IgD-negative memory B cell (primary cell): ENCODE measurements at regions not wholly inside any gene's neighbourhood (a gene's known extent, or its start where the extent isn't known, plus 50 kb on each side); places are given as distances from the start of the nearest gene placed in this dataset.

Experiments
- H3K27ac Mint-ChIP-seq, 3 donors: one replicate each; pipeline ENCODE4 v1.8.0; 2020 to 2022; ENCODE audit warnings: mild to moderate bottlenecking in 3 of 3, mixed read lengths in 3 of 3, moderate library complexity in 1 of 3
- H3K27me3 Mint-ChIP-seq: one replicate; pipeline ENCODE4 v1.8.0; 2021; ENCODE audit warnings: mixed read lengths
- H3K36me3 Mint-ChIP-seq: one replicate; pipeline ENCODE4 v1.8.0; 2020; ENCODE audit warnings: mild to moderate bottlenecking, mixed read lengths
- H3K4me1 Mint-ChIP-seq, 3 donors: one replicate each; pipeline ENCODE4 v1.8.0; 2020 to 2022; ENCODE audit warnings: mixed read lengths in 3 of 3, mild to moderate bottlenecking in 1 of 3
- H3K4me3 Mint-ChIP-seq, 4 donors: one replicate each; pipeline ENCODE4 v1.8.0; 2020 to 2022; ENCODE audit warnings: mild to moderate bottlenecking in 4 of 4, mixed read lengths in 4 of 4, moderate library complexity in 3 of 4
- H3K9me3 Mint-ChIP-seq, 3 donors: one replicate each; pipeline ENCODE4 v1.8.0; 2020 to 2021; ENCODE audit warnings: mixed read lengths in 3 of 3, mild to moderate bottlenecking in 1 of 3

DNA sequence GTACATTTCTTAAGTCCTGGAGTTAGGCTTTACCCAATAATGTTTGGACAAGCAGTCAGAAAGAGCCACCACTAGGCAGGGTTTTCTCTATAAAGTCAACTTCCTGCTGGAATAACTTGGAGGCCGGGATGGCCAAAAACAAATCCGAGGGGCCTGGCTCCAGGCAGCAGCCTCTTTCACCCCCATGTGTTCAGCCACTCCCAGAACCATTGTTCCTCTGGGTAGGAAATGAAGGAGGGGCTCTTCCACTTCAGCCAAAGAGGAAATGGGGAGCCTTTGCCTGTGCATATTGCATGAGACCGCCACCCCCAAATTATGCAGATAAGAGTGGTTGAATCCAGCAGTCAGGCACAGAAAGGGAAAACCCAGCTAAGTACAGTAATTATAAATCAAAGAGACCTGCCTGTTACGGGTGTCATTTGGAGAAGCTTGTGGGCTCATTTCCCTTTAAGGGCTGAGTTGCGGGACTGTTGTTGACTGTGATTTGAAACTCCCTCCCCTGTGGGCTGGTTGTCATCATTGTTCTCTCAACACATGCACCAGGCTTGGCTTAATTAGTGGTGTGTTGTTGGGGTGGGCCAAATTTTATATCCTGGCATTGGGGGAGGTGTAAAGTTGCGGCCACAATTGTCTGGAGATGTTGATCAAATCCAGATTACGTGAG is 212.8 kb upstream of the SOX11 start:
- H3K9me3 Mint-ChIP-seq: peaks cover 0 to 2% (median 0%) of the 10 kb centered on the region in 3 donors
- no peak overlapping the region for H3K4me3 Mint-ChIP-seq
- H3K36me3 Mint-ChIP-seq: no peaks in the 10 kb centered on the region
- H3K27me3 Mint-ChIP-seq: peaks cover 1% of the 10 kb centered on the region
- no peaks in the 10 kb centered on the region for H3K4me1 Mint-ChIP-seq
- no peak overlapping the region for H3K27ac Mint-ChIP-seq

DNA sequence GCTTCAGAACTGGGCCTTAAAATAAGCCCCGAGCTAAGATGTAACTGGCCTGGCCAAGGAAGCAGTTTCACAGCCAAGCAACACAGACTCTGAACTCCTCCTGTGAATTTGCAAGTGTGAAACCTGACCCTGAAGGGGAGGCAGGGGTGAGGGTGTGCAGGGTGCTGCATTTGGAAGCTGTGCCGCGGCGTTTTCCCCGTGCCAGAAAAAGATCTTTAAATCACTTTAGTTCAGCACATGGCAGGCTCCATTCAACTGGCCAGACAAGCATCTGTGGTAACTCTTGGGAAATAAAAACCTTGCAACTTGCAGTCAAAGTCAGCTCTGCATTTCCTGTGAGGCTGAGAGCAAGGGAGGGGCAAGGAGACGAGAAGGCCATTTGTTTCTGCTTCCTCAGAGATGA is 209.3 kb upstream of the SOX11 start:
- Mint-ChIP-seq H3K27ac (no peak overlapping the region), H3K36me3 (no peaks in the 10 kb centered on the region), H3K4me3 (no peak overlapping the region), H3K27me3 (peaks cover 2% of the 10 kb centered on the region), H3K9me3 (peaks cover 0 to 1% (median 0%) of the 10 kb centered on the region in 3 donors), H3K4me1 (no peaks in the 10 kb centered on the region)

DNA sequence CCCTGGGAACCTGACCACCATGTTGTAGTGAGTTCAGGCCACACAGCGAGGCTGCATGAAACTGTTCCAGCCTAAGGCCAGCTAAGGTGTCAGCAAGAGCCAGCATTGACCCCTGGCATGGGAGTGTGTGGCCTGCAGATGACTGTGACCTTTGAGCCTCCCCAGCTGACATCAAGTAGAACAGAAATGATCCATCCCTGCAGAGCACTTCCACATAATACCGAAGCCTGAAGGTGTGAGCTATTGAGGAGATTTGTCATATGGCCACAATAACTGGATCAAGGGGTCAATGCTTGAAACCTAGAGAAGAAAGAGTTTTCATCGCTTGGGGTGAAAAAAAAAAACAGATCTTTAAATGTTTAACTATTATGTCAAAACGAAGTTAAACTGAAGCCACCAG is 207.3 kb upstream of the SOX11 start:
- H3K9me3 Mint-ChIP-seq: peaks cover 0 to 1% (median 0%) of the 10 kb centered on the region in 3 donors
- H3K4me1 Mint-ChIP-seq: no peaks in the 10 kb centered on the region
- no peak overlapping the region for H3K4me3 Mint-ChIP-seq
- no peak overlapping the region for H3K27ac Mint-ChIP-seq
- H3K27me3 Mint-ChIP-seq: peaks cover 2% of the 10 kb centered on the region
- no peaks in the 10 kb centered on the region for H3K36me3 Mint-ChIP-seq

DNA sequence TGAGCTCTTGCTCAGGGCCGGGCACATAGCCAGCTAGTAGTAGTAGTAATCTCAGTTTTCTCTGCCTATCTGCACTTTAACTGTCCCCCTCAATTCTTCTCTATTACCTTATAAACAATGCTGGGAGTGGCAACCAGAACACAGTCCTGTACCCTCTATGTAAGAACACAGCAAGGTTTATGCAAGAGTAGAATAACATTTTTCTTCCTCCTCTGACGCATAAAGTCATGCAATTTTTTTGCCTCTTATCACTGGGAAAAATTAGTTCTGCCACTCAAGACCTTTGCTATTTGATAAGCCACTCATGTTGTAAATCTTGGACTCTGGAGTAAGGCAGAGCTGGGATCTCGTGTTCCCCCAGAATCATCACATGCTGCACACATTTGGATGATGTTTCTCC is 200.7 kb upstream of the SOX11 start:
- H3K4me1 Mint-ChIP-seq: peaks cover 0 to 2% (median 0%) of the 10 kb centered on the region in 3 donors
- peaks cover 0 to under 1% (median 0%) of the 10 kb centered on the region in 3 donors for H3K9me3 Mint-ChIP-seq
- H3K4me3 Mint-ChIP-seq: no peak overlapping the region
- no peaks in the 10 kb centered on the region for H3K27me3 Mint-ChIP-seq
- H3K27ac Mint-ChIP-seq: no peak overlapping the region
- H3K36me3 Mint-ChIP-seq: no peaks in the 10 kb centered on the region

DNA sequence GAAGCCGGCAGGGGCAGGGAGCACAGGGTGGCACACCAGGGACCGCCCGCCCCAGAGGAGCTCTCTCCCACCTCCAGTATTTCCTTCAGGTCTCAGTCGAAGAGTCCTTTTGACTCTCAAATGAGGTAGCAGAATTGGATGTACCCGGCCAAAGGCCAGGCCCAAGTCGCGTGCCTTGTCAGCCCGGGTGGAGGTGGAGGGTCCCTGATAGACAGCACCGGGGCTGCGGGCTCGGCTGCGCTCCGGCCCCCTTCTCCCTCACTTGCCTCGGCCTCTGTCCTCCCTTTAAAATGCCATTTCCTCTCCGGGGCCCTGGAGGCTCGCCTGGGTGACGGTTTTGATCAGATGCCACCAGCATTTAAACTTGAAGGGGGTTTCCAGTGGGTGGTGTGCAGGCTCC is 198.9 kb upstream of the SOX11 start:
- Mint-ChIP-seq H3K27me3 (no peaks in the 10 kb centered on the region), H3K27ac (no peak overlapping the region), H3K4me1 (peaks cover 0 to 2% (median 0%) of the 10 kb centered on the region in 3 donors), H3K9me3 (no peaks in the 10 kb centered on the region), H3K4me3 (no peak overlapping the region), H3K36me3 (no peaks in the 10 kb centered on the region)

DNA sequence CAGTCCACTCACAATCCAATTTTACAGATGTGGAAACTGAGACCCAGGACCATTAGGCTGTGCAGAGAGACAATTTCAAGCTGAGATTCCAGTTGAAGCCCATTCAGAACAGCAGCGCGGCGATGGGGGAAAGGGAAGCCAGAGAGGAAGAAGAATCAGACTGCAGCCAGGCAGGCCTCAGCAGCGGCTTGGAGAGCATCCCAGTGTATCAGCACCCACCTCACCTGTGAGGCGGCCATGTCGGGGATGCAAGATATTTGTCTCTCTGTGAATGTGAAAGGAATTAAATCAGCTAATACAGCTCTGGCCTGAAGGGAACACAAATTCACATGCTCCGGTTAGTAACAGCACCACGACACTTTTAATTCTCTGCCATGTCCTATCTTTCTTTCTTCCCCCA is 198.0 kb upstream of the SOX11 start:
- Mint-ChIP-seq H3K27me3 (no peaks in the 10 kb centered on the region), H3K4me1 (peaks cover 0 to 2% (median 0%) of the 10 kb centered on the region in 3 donors), H3K9me3 (no peaks in the 10 kb centered on the region), H3K27ac (no peak overlapping the region), H3K4me3 (no peak overlapping the region), H3K36me3 (no peaks in the 10 kb centered on the region)

DNA sequence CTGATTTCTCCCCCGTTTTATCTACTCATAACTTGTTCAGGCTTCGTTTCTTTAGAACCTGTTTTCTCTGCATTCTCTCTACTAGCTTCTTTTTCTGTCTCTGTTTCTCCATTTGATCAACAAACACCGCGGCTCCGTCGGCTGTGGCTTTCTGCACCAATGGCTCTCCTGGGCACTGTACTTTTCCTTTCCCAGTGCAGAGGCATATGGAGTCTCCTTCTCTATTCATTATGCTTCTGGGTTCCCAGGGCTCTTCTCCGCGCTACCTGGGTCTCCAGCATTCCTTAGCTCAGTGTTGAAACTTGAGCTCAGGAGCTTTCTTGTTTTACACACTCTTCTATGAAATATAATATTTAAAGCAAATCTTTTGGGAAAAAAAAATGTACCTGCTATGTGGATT is 196.6 kb upstream of the SOX11 start:
- no peaks in the 10 kb centered on the region for H3K36me3 Mint-ChIP-seq
- H3K4me3 Mint-ChIP-seq: no peak overlapping the region
- H3K9me3 Mint-ChIP-seq: peaks cover 0 to 4% (median 0%) of the 10 kb centered on the region in 3 donors
- peak overlapping the region in 1 of 3 donors; percentile 21 for H3K27ac Mint-ChIP-seq
- no peaks in the 10 kb centered on the region for H3K27me3 Mint-ChIP-seq
- H3K4me1 Mint-ChIP-seq: no peaks in the 10 kb centered on the region

DNA sequence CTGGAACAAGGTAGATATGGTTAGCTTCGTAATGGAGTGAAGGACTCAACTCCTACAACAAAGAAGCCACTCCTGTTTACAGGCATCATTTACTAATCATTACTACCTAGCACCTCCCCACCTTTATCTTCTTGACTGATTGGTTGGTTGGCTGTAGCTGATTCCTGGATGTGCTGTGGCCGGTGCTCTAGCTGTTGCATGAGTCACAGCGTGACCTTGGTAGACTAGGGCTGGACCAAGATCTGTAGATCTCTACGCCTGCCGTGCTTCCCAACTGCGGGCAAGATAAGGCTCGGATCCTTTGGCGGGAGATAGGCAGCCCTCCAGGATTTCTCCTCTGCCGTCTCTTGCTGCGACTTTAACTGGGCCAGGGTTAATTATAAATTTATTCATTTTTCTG is 194.3 kb upstream of the SOX11 start:
- Mint-ChIP-seq H3K27ac (no peak overlapping the region), H3K36me3 (no peaks in the 10 kb centered on the region), H3K9me3 (peaks cover under 1 to 4% (median 3%) of the 10 kb centered on the region in 3 donors), H3K27me3 (no peaks in the 10 kb centered on the region), H3K4me3 (no peak overlapping the region), H3K4me1 (no peaks in the 10 kb centered on the region)

DNA sequence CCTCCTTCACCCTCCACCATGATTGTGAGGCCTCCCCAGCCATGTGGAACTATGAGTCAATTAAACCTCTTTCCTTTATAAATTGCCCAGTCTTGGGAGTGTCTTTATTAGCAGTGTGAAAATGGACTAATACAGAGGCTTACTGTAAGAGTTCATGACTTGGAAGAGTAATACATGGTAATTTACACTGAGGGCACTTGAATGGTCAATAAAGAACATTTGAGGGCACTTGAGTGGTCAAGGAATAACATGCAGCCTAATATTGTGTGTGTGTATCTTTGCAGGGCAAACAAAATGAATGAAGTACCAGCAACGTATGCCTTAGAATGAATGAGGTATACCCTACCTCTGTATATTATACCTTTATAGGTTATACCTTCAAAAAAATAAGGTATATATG is 190.4 kb upstream of the SOX11 start:
- Mint-ChIP-seq H3K4me3 (no peak overlapping the region), H3K27me3 (no peaks in the 10 kb centered on the region), H3K27ac (no peak overlapping the region), H3K36me3 (no peaks in the 10 kb centered on the region), H3K4me1 (no peaks in the 10 kb centered on the region), H3K9me3 (peaks cover 3 to 4% (median 3%) of the 10 kb centered on the region in 3 donors)

DNA sequence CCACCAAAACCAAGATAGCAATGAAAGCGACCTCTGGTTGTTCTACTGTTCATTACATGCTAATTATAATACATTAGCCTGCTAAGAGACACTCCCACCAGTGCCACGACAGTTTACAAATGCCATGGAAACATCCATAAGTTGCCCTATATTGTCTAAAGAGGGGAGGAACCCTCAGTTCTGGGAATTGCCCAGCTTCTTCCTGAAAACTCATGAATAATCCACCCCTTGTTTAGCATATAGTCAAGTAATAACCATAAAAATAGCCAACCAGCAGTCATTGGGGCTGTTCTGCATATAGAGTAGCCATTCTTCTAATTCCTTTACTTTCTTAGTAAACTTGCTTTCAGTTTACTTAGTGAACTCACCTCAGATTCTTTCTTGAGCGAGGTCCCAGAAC is 189.8 kb upstream of the SOX11 start:
- H3K27ac Mint-ChIP-seq: no peak overlapping the region
- H3K4me3 Mint-ChIP-seq: no peak overlapping the region
- peaks cover 3 to 4% (median 3%) of the 10 kb centered on the region in 3 donors for H3K9me3 Mint-ChIP-seq
- no peaks in the 10 kb centered on the region for H3K27me3 Mint-ChIP-seq
- no peaks in the 10 kb centered on the region for H3K36me3 Mint-ChIP-seq
- no peaks in the 10 kb centered on the region for H3K4me1 Mint-ChIP-seq

DNA sequence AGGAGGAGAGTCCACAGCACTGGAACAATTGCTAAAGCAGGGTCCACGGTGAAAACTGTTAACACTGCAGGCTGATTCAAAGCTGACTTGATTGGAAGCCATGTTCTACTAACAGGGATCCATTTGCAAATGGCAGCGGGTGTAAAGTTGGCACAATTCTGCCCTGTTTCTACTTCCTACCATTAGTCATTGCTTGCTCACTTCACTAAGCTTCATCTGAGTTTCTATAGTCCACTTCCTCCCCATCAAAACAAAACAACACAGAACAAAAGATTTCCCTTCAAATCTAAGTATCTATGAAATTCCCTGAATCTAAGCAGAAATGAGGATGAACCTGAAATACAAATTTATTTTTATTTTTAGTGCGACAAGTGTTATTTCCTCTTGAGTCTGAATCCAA is 187.4 kb upstream of the SOX11 start:
- no peaks in the 10 kb centered on the region for H3K36me3 Mint-ChIP-seq
- H3K9me3 Mint-ChIP-seq: peaks cover 1 to 3% (median 3%) of the 10 kb centered on the region in 3 donors
- H3K4me1 Mint-ChIP-seq: no peaks in the 10 kb centered on the region
- H3K27ac Mint-ChIP-seq: no peak overlapping the region
- H3K27me3 Mint-ChIP-seq: no peaks in the 10 kb centered on the region
- H3K4me3 Mint-ChIP-seq: no peak overlapping the region

DNA sequence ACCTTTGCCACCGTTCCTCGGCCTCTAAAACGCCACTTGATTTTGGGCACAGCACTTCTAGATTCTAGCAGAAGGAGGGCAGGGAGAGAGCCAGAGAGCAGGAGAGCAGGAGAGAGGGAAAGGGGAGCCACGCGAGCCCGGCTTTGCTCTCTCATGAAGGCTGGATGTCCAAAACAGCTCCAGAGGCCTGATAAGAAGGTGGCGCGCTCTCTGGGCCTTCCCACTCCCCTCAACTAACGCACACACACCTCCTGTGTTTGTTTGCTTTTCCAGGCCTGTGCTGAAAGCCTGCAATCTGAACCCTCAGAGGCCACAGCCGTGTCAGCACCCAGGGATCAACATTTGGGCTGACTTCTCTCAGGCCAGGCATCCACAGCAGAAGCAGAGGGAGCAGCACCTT is 184.8 kb upstream of the SOX11 start:
- Mint-ChIP-seq H3K27ac (no peak overlapping the region), H3K9me3 (peaks cover 0 to 3% (median 0%) of the 10 kb centered on the region in 3 donors), H3K4me3 (no peak overlapping the region), H3K4me1 (no peaks in the 10 kb centered on the region), H3K27me3 (no peaks in the 10 kb centered on the region), H3K36me3 (no peaks in the 10 kb centered on the region)

DNA sequence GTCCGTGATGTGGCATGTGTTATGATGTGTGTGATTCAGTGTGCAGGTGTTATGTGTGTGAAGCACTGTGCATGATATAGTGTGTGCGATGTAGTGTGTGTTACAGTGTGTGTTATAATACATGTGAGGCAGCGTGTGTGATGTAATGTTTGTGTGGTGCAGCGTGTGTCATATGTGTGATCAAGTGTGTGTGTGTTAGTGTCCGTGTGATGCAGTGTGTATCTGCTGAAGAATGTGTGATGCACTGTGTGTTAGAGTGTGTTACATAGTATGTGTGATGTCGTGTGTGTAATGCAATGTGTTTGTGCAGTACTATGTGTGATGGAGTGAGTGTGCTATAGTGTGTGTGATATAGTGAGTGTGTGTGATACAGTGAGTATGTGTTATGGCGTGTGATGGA is 182.8 kb upstream of the SOX11 start:
- H3K4me1 Mint-ChIP-seq: no peaks in the 10 kb centered on the region
- H3K9me3 Mint-ChIP-seq: no peaks in the 10 kb centered on the region
- no peaks in the 10 kb centered on the region for H3K36me3 Mint-ChIP-seq
- no peak overlapping the region for H3K27ac Mint-ChIP-seq
- no peak overlapping the region for H3K4me3 Mint-ChIP-seq
- no peaks in the 10 kb centered on the region for H3K27me3 Mint-ChIP-seq

DNA sequence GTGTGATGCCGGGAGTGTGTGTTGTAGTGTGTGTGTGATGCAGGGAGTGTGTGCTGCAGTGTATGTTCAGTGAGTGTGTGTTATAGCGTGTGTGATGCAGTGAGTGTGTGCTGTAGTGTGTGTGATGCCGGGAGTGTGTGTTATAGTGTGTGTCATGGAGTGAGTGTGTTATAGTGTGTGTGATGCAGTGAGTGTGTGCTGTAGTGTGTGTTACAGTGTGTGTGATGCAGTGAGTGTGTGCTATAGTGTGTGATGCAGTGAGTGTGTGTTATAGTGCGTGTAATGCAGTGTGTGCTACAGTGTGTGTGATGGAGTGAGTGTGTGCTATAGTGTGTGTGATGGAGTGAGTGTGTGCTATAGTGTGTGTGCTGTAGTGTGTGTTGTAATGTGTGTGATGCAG is 182.1 kb upstream of the SOX11 start:
- no peak overlapping the region for H3K4me3 Mint-ChIP-seq
- H3K27ac Mint-ChIP-seq: no peak overlapping the region

DNA sequence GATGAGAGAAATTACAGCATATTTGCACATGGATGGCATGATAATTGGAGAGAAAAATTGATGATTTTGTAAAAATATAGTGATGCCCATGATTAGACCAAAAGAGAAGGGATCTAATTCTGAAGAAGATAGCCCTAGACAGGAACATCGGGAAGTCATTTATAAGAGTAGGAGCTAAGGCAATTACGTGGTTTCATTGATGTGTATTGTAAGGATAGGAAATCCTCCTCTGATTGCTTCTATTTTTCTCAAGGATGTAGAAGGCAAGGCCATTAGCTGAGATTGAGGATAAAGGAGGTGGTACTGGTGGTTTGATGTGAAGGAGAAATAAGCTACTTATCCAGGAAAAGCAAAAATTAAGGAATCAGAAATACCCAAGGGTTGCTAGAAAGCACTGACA is 176.5 kb upstream of the SOX11 start:
- H3K4me1 Mint-ChIP-seq: no peaks in the 10 kb centered on the region
- H3K27me3 Mint-ChIP-seq: no peaks in the 10 kb centered on the region
- H3K4me3 Mint-ChIP-seq: no peak overlapping the region
- no peak overlapping the region for H3K27ac Mint-ChIP-seq
- no peaks in the 10 kb centered on the region for H3K36me3 Mint-ChIP-seq
- no peaks in the 10 kb centered on the region for H3K9me3 Mint-ChIP-seq

More for the DNA sequence above, 182.1 kb upstream of the SOX11 start:
- Mint-ChIP-seq H3K4me1 (no peaks in the 10 kb centered on the region), H3K36me3 (no peaks in the 10 kb centered on the region), H3K27me3 (no peaks in the 10 kb centered on the region), H3K9me3 (no peaks in the 10 kb centered on the region)

DNA sequence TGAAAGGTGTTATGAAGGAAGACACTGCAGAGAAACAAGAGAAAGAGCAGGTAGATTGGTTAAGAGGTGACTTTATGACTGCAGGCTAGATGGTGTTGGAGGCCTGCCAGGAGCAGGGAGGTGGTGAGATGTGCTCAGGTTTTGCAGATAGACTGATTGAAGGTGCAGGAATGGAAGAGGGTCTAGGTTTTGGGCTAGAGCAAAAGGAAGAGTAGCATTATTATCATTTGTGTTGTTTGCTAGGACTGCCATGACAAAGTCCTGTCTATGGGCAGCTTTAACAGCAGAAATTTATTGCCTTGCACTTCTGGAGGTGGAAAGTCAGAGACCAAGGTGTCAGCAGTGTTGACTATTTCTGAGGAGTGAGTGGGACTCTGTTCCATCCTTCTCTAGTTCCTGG is 172.9 kb upstream of the SOX11 start:
- H3K9me3 Mint-ChIP-seq: peaks cover 0 to 1% (median 0%) of the 10 kb centered on the region in 3 donors
- no peaks in the 10 kb centered on the region for H3K27me3 Mint-ChIP-seq
- H3K4me1 Mint-ChIP-seq: no peaks in the 10 kb centered on the region
- H3K27ac Mint-ChIP-seq: no peak overlapping the region
- H3K4me3 Mint-ChIP-seq: no peak overlapping the region
- H3K36me3 Mint-ChIP-seq: no peaks in the 10 kb centered on the region
